Neuronal stem cell (in vitro differentiated cells): ENCODE measurements at regions not wholly inside any gene's neighbourhood (a gene's known extent, or its start where the extent isn't known, plus 50 kb on each side); places are given as distances from the start of the nearest gene placed in this dataset.

ENCODE experiments used
- DNase-seq: peaks from one replicate; pipeline ENCODE4 v3.0.0-alpha.2; 2013; ENCODE audit warnings: low spot score
- H2AFZ ChIP-seq: one replicate; pipeline ENCODE4 v1.6.1; 2013; ENCODE audit warnings: mild to moderate bottlenecking, low read length, inconsistent platforms
- H2AK5ac ChIP-seq: 2 replicates; pipeline ENCODE4 v1.6.1; 2013; ENCODE audit warnings: low read depth, mild to moderate bottlenecking, inconsistent platforms, low read length, moderate library complexity, mixed read lengths
- H2BK120ac ChIP-seq: 2 replicates; pipeline ENCODE4 v1.6.1; 2013; ENCODE audit warnings: low read depth, mild to moderate bottlenecking, inconsistent platforms, low read length, moderate library complexity, mixed read lengths
- H2BK12ac ChIP-seq: one replicate; pipeline ENCODE4 v1.6.1; 2013; ENCODE audit warnings: low read length, inconsistent platforms
- H2BK15ac ChIP-seq: 2 replicates; pipeline ENCODE4 v1.6.1; 2013; ENCODE audit warnings: mild to moderate bottlenecking, low read length, inconsistent platforms, mixed read lengths
- H2BK5ac ChIP-seq: one replicate; pipeline ENCODE4 v1.6.1; 2013; ENCODE audit warnings: inconsistent platforms, mild to moderate bottlenecking, low read length, moderate library complexity
- H3K14ac ChIP-seq: one replicate; pipeline ENCODE4 v1.6.1; 2013; ENCODE audit warnings: low read length, inconsistent platforms
- H3K18ac ChIP-seq: 2 replicates; pipeline ENCODE4 v1.6.1; 2013; ENCODE audit warnings: low read length, inconsistent platforms
- H3K23ac ChIP-seq: 2 replicates; pipeline ENCODE4 v1.6.1; 2013; ENCODE audit warnings: low read depth, mild to moderate bottlenecking, mixed read lengths, low read length, inconsistent platforms; ENCODE audit not compliant: poor library complexity
- H3K27ac ChIP-seq: replicated peaks from 3 replicates; pipeline ENCODE4 v1.5.1; 2013; ENCODE audit warnings: low read length, inconsistent platforms
- H3K27me3 ChIP-seq, 3 experiments: 2 replicates each; pipeline ENCODE4 v1.6.1; 2013; ENCODE audit warnings: low read length in 3 of 3, mild to moderate bottlenecking in 2 of 3, inconsistent platforms in 1 of 3, low read depth in 1 of 3, mixed read lengths in 1 of 3, moderate library complexity in 1 of 3; ENCODE audit not compliant: control insufficient read depth in 3 of 3, insufficient read depth in 3 of 3
- H3K36me3 ChIP-seq, 2 donors: replicated peaks in 1 of 2; 2 replicates each; pipeline ENCODE4 v1.6.1; 2013; ENCODE audit warnings: low read length in 2 of 2; ENCODE audit not compliant: control insufficient read depth in 2 of 2, insufficient read depth in 2 of 2
- H3K4ac ChIP-seq: 2 replicates; pipeline ENCODE4 v1.6.1; 2013; ENCODE audit warnings: inconsistent platforms, mild to moderate bottlenecking, low read length, moderate library complexity
- H3K4me1 ChIP-seq, 2 donors: 1 replicate in 1 of 2; 2 replicates in 1 of 2; pipeline ENCODE4 v1.6.1; 2013; ENCODE audit warnings: low read length in 2 of 2, low read depth in 1 of 2; ENCODE audit not compliant: control insufficient read depth in 2 of 2, insufficient read depth in 1 of 2
- H3K4me2 ChIP-seq: one replicate; pipeline ENCODE4 v1.6.1; 2013; ENCODE audit warnings: mild to moderate bottlenecking, low read length, inconsistent platforms; ENCODE audit not compliant: insufficient read depth, poor library complexity, severe bottlenecking
- H3K4me3 ChIP-seq, 2 donors: 2 replicates each; pipeline ENCODE4 v1.5.1; 2013; ENCODE audit warnings: low read length in 2 of 2, mild to moderate bottlenecking in 2 of 2, inconsistent platforms in 1 of 2, moderate library complexity in 1 of 2
- H3K79me1 ChIP-seq: one replicate; pipeline ENCODE4 v1.6.1; 2013; ENCODE audit warnings: low read depth, mild to moderate bottlenecking, inconsistent platforms, low read length, moderate library complexity
- H3K9ac ChIP-seq: one replicate; pipeline ENCODE4 v1.6.1; 2013; ENCODE audit warnings: mild to moderate bottlenecking, low read depth, low read length, inconsistent platforms; ENCODE audit not compliant: poor library complexity
- H3K9me3 ChIP-seq, 2 donors: replicated peaks in 1 of 2; 2 replicates each; pipeline versions ENCODE3 to v1.6.1; 2013; ENCODE audit warnings: low read length in 2 of 2, mild to moderate bottlenecking in 2 of 2, inconsistent platforms in 1 of 2, low read depth in 1 of 2, mixed read lengths in 1 of 2, moderate library complexity in 1 of 2; ENCODE audit not compliant: control insufficient read depth in 2 of 2, insufficient read depth in 1 of 2
- H4K8ac ChIP-seq: one replicate; pipeline ENCODE4 v1.6.1; 2013; ENCODE audit warnings: low read depth, mild to moderate bottlenecking, inconsistent platforms, low read length, moderate library complexity
- H4K91ac ChIP-seq: one replicate; pipeline ENCODE4 v1.6.1; 2013; ENCODE audit warnings: low read length, low read depth, mild to moderate bottlenecking, inconsistent platforms; ENCODE audit not compliant: poor library complexity
- WGBS, 2 donors: extraction: QIAGEN DNeasy Blood & Tissue Kit; methylation state at CpG; one replicate each; pipeline ENCODE4 v1.1.7; 2013; ENCODE audit warnings: missing lambda C conversion rate in 2 of 2, mixed read lengths in 1 of 2; ENCODE audit not compliant: insufficient read length in 2 of 2, insufficient replicate concordance in 1 of 2; ENCODE audit errors: extremely low coverage in 2 of 2; 5-methylcytosine and 5-hydroxymethylcytosine counted together

DNA sequence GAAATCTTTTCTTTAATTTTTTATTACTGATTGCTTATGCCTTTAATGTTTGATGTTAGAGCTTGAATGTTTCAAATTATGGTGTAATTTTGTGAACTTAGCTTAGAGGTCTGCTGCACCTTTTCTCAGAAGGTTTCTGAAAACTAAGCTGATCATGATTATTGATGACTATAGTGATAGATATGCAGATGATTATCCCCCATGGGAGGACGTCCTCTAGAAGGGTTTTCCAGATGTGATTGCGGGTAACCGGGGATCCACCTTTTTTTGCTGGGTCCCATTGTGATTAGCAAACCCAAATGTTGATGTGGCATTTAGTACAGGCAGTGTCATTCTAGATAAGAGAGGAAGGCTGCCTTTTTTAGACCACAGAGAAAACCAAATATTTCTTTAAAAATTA is 272.9 kb downstream of the FBXO8 start:
- Histone ChIP-seq H4K91ac (no peak overlapping the region), H3K4me1 (no peaks in the 10 kb centered on the region), H3K27me3 (no peaks in the 10 kb centered on the region), H3K9me3 (peaks cover 0 to under 1% of the 10 kb centered on the region in 2 donors), H3K4me2 (no peak overlapping the region), H3K9ac (no peak overlapping the region), H3K27ac (no peak overlapping the region), H2AFZ (no peak overlapping the region), H2BK5ac (no peak overlapping the region), H2BK15ac (no peak overlapping the region), H2BK120ac (no peak overlapping the region), H2AK5ac (no peak overlapping the region), H3K23ac (no peak overlapping the region), H4K8ac (no peak overlapping the region), H3K4ac (no peak overlapping the region), H3K79me1 (no peaks in the 10 kb centered on the region), H3K36me3 (no peaks in the 10 kb centered on the region), H3K4me3 (no peak overlapping the region), H3K18ac (no peak overlapping the region), H3K14ac (no peak overlapping the region), H2BK12ac (no peak overlapping the region)
- DNase-seq, result no peak
- no CpG with 5 or more reads among the region's 3 CpGs for WGBS, 2 donors

DNA sequence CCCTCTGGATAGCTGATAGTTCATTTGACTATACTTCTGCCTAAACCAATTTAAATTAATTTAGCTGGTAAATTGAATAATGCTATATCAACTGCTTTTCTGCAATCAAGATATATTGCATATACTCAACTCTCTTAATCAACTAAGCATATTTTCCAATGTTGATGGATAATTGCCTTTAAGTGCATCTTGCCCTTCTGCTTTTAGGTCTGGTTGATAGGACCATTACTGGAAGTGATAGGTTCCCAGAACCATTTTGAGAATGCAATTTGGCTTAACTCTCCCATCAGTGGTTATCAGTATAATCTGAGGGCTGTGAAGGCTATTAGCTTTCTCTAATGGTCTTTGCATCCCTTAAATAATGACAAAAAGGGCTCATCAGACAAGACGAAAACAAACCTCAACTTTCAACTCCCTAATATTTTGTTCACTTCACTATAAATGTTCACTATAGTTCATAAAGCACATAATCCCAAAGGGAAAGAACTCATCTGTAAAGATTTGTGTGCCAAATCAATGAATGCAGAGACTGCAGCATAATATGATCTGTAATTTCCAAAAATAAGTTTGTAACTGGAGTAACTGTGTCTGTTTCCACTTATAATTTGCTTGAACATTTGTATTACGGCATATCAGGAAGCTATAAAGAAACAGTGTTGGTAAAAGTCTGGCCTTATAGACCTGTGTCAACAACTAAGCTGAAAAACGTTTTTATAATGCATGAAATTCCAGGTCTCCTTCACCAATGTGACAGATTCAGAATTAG is 273.6 kb downstream of the FBXO8 start:
- Histone ChIP-seq H3K27ac (no peak overlapping the region), H2AFZ (no peak overlapping the region), H4K91ac (no peak overlapping the region), H2BK120ac (no peak overlapping the region), H3K36me3 (no peaks in the 10 kb centered on the region), H3K18ac (no peak overlapping the region), H3K23ac (no peak overlapping the region), H4K8ac (no peak overlapping the region), H3K27me3 (no peaks in the 10 kb centered on the region), H2BK15ac (no peak overlapping the region), H3K4me1 (no peaks in the 10 kb centered on the region), H3K4me3 (no peak overlapping the region), H3K79me1 (no peaks in the 10 kb centered on the region), H2BK12ac (no peak overlapping the region), H3K4ac (no peak overlapping the region), H2AK5ac (no peak overlapping the region), H2BK5ac (no peak overlapping the region), H3K9me3 (peaks cover 0 to 2% of the 10 kb centered on the region in 2 donors), H3K9ac (no peak overlapping the region), H3K14ac (no peak overlapping the region), H3K4me2 (no peak overlapping the region)
- DNase-seq, result no peak
- no CpG with 5 or more reads among the region's 3 CpGs for WGBS, 2 donors

DNA sequence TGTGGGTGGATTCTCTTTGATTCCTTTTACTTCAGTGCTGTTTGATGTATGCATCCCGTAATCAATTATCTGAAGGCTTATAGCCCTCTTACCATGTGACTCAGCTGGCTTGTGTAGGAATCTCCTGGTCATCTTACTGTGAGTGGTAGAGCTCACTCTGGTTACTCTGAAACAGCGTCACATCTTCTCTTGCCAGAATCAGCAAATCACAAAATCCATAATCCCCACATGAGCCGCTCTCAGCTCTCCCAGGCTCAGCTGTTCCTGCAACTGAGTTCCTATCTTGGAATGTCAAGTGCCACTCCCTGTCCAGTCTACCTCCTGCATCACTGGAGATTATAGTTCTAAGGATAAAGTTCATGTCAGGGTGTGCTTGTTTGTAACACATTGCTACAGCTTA is 278.0 kb downstream of the FBXO8 start:
- WGBS, 2 donors, result no CpG with 5 or more reads among the region's 3 CpGs
- Histone ChIP-seq H3K9ac (no peak overlapping the region), H3K27ac (no peak overlapping the region)

DNA sequence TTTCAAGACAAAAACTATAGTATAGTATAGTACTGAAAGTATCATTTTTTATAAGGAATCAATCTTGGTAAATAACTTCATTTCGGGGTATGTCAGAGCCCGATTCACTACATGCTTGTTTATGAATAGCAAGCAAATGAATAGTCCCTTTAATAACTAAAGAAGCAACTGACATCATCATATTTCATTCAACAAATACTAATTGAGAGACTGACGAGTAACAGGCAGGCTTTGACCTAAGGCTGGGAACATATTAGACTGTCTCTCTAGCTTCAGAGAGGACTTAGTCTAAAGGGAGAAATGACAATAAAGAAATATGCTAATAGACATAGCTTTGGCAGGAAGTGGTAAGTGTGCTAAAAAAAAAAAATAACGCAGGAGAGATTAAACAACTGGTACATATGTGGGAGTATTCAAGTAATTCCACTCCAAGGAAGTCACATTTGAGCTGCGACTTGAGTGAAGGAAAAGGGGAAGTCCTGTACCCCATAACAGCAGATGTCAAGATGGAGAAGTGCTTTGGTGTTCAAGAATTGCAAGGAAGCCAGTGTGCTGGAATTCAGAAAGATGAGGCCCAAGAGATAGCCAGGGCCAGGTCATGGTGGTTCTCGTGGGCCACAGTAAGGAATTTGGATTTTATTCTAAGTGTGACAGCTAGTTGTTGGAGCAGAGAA is 284.9 kb downstream of the FBXO8 start:
- Histone ChIP-seq H2BK12ac (no peak overlapping the region), H2AFZ (no peak overlapping the region), H3K79me1 (no peaks in the 10 kb centered on the region), H2BK120ac (no peak overlapping the region), H3K27me3 (no peaks in the 10 kb centered on the region), H3K9ac (no peak overlapping the region), H2BK5ac (no peak overlapping the region), H3K36me3 (no peaks in the 10 kb centered on the region), H3K4ac (no peak overlapping the region), H3K23ac (no peak overlapping the region), H4K91ac (no peak overlapping the region), H3K9me3 (no peaks in the 10 kb centered on the region), H2AK5ac (no peak overlapping the region), H2BK15ac (no peak overlapping the region), H3K4me1 (no peaks in the 10 kb centered on the region), H3K14ac (no peak overlapping the region), H3K4me2 (no peak overlapping the region), H3K18ac (no peak overlapping the region), H3K27ac (no peak overlapping the region), H3K4me3 (no peak overlapping the region), H4K8ac (no peak overlapping the region)
- no peak for DNase-seq
- WGBS, 2 donors, result no CpG with 5 or more reads among the region's 6 CpGs

More for the DNA sequence above, 278.0 kb downstream of the FBXO8 start:
- Histone ChIP-seq H3K18ac (no peak overlapping the region), H3K4me3 (no peak overlapping the region), H3K4ac (no peak overlapping the region), H2BK5ac (no peak overlapping the region), H3K4me2 (no peak overlapping the region), H4K8ac (no peak overlapping the region), H2AK5ac (no peak overlapping the region), H3K4me1 (no peaks in the 10 kb centered on the region), H2BK120ac (no peak overlapping the region), H3K79me1 (no peaks in the 10 kb centered on the region), H3K36me3 (no peaks in the 10 kb centered on the region), H3K14ac (no peak overlapping the region), H3K23ac (no peak overlapping the region), H4K91ac (no peak overlapping the region), H3K9me3 (peaks cover 0 to 2% of the 10 kb centered on the region in 2 donors), H2AFZ (no peak overlapping the region), H2BK15ac (no peak overlapping the region), H3K27me3 (no peaks in the 10 kb centered on the region), H2BK12ac (no peak overlapping the region)
- no peak for DNase-seq
